SJCRH30 (cell line): ENCODE measurements at regions not wholly inside any gene's neighbourhood (a gene's known extent, or its start where the extent isn't known, plus 50 kb on each side); places are given as distances from the start of the nearest gene placed in this dataset.
A peak's percentile ranks its signal among the peaks of the same experiment; 100 is the strongest.
"Not testable (repeated sequence)": the region's sequence is repeated elsewhere in the genome, so short reads cannot be mapped to it uniquely, and the experiment has no call there.

Experiments
- DNase-seq, 2 experiments: peaks; one replicate each; pipeline ENCODE4 v3.0.0-alpha.2; 2015 to 2020
- H3K27ac ChIP-seq: fragments of 250-450 bp; sonication (Bioruptor Pico); 2 replicates; pipeline ENCODE4 v1.5.1; 2020; ENCODE audit warnings: mild to moderate bottlenecking, moderate library complexity
- H3K27me3 ChIP-seq: fragments of 250-450 bp; sonication (Bioruptor Pico); 2 replicates; pipeline ENCODE4 v1.5.1; 2020; ENCODE audit warnings: mild to moderate bottlenecking, moderate library complexity
- H3K36me3 ChIP-seq: fragments of 250-450 bp; sonication (Bioruptor Pico); 2 replicates; pipeline ENCODE4 v1.5.1; 2020; ENCODE audit warnings: mild to moderate bottlenecking, moderate library complexity
- H3K4me1 ChIP-seq: fragments of 250-450 bp; sonication (Bioruptor Pico); 2 replicates; pipeline ENCODE4 v1.5.1; 2020; ENCODE audit warnings: mild to moderate bottlenecking, moderate library complexity
- H3K4me3 ChIP-seq: fragments of 250-450 bp; sonication (Bioruptor Pico); 2 replicates; pipeline ENCODE4 v1.5.1; 2020; ENCODE audit warnings: mild to moderate bottlenecking, moderate library complexity
- H3K9me3 ChIP-seq: fragments of 250-450 bp; sonication (Bioruptor Pico); replicated peaks from 2 replicates; pipeline ENCODE4 v1.5.1; 2020; ENCODE audit warnings: mild to moderate bottlenecking, moderate library complexity

GRCh38 chr6:157727629-157728182, 95.3 kb upstream of the SNX9 start:
- Histone ChIP-seq H3K27me3 (no peaks in the 10 kb centered on the region), H3K36me3 (no peaks in the 10 kb centered on the region), H3K4me1 (peaks cover 28% of the 10 kb centered on the region), H3K27ac (no peak overlapping the region), H3K4me3 (no peak overlapping the region), H3K9me3 (peaks cover 19% of the 10 kb centered on the region)
- no peak for DNase-seq

- DNase-seq = no peak
- peaks cover 28% of the 10 kb centered on the region for H3K4me1 ChIP-seq
- H3K27ac ChIP-seq = no peak overlapping the region
- H3K4me3 ChIP-seq = no peak overlapping the region
- H3K9me3 ChIP-seq = peaks cover 15% of the 10 kb centered on the region
- no peaks in the 10 kb centered on the region for H3K36me3 ChIP-seq
- no peaks in the 10 kb centered on the region for H3K27me3 ChIP-seq
These were observed 94.7 kb upstream of the SNX9 start for GRCh38 chr6:157728183-157728881.

- Histone ChIP-seq H3K4me1 (peaks cover 3% of the 10 kb centered on the region), H3K36me3 (no peaks in the 10 kb centered on the region), H3K27ac (no peak overlapping the region), H3K9me3 (no peaks in the 10 kb centered on the region; the same call in 1 of the 2 replicates), H3K4me3 (no peak overlapping the region), H3K27me3 (no peaks in the 10 kb centered on the region)
- DNase-seq = no peak
These were observed 91.8 kb upstream of the SNX9 start for GRCh38 chr6:157731221-157731620.

- Histone ChIP-seq H3K27ac (no peak overlapping the region), H3K9me3 (no peaks in the 10 kb centered on the region; the same call in 1 of the 2 replicates), H3K36me3 (no peaks in the 10 kb centered on the region), H3K4me3 (no peak overlapping the region), H3K4me1 (peaks cover 3% of the 10 kb centered on the region; the same call in 1 of the 2 replicates), H3K27me3 (no peaks in the 10 kb centered on the region)
- DNase-seq = peak; percentile 17 to 47
These were observed 91.0 kb upstream of the SNX9 start for GRCh38 chr6:157732007-157732406.

- no peak overlapping the region for H3K27ac ChIP-seq
- H3K9me3 ChIP-seq = peaks cover 1% of the 10 kb centered on the region; the same call in 1 of the 2 replicates
- no peak for DNase-seq
These were observed 90.5 kb upstream of the SNX9 start for GRCh38 chr6:157732416-157733161.

GRCh38 chr6:157736555-157736954, 86.5 kb upstream of the SNX9 start:
- not testable (repeated sequence) for H3K36me3 ChIP-seq, H3K4me1 ChIP-seq, H3K27me3 ChIP-seq, DNase-seq, H3K4me3 ChIP-seq, H3K9me3 ChIP-seq, H3K27ac ChIP-seq

More at GRCh38 chr6:157732416-157733161, 90.5 kb upstream of the SNX9 start:
- Histone ChIP-seq H3K27me3 (no peaks in the 10 kb centered on the region), H3K36me3 (no peaks in the 10 kb centered on the region), H3K4me3 (no peak overlapping the region), H3K4me1 (peaks cover 3% of the 10 kb centered on the region; the same call in 1 of the 2 replicates)

- no peaks in the 10 kb centered on the region for H3K36me3 ChIP-seq
- H3K4me3 ChIP-seq = no peak overlapping the region
- peaks cover 11% of the 10 kb centered on the region; the same call in 1 of the 2 replicates for H3K4me1 ChIP-seq
- H3K27me3 ChIP-seq = no peaks in the 10 kb centered on the region
- DNase-seq = no peak
- 0 out of 2 replicates have a peak, but pooled peaks cover 4% of the 10 kb centered on the region for H3K9me3 ChIP-seq
- H3K27ac ChIP-seq = peak overlapping the region; percentile 30
These were observed 81.6 kb upstream of the SNX9 start for GRCh38 chr6:157741321-157741947.

- DNase-seq = peak; percentile 42 to 62
These were observed 81.0 kb upstream of the SNX9 start for GRCh38 chr6:157741948-157742556.

GRCh38 chr6:157744102-157744601, 78.9 kb upstream of the SNX9 start:
- H3K4me3 ChIP-seq = no peak overlapping the region
- no peaks in the 10 kb centered on the region for H3K36me3 ChIP-seq
- H3K9me3 ChIP-seq = no peaks in the 10 kb centered on the region
- no peak for DNase-seq
- H3K4me1 ChIP-seq = peaks cover 11% of the 10 kb centered on the region; the same call in 1 of the 2 replicates
- H3K27me3 ChIP-seq = no peaks in the 10 kb centered on the region
- H3K27ac ChIP-seq = no peak overlapping the region

More at GRCh38 chr6:157741948-157742556, 81.0 kb upstream of the SNX9 start:
- Histone ChIP-seq H3K4me3 (no peak overlapping the region), H3K36me3 (no peaks in the 10 kb centered on the region), H3K27me3 (no peaks in the 10 kb centered on the region), H3K4me1 (peaks cover 11% of the 10 kb centered on the region; the same call in 1 of the 2 replicates), H3K27ac (peak overlapping the region; percentile 30), H3K9me3 (0 out of 2 replicates have a peak, but pooled peaks cover 4% of the 10 kb centered on the region)

GRCh38 chr6:157746897-157747296, 76.1 kb upstream of the SNX9 start:
- DNase-seq = no peak
- H3K4me1 ChIP-seq = peaks cover 4% of the 10 kb centered on the region; the same call in 1 of the 2 replicates
- H3K4me3 ChIP-seq = no peak overlapping the region
- H3K9me3 ChIP-seq = no peaks in the 10 kb centered on the region; the same call in 1 of the 2 replicates
- H3K27me3 ChIP-seq = no peaks in the 10 kb centered on the region
- no peaks in the 10 kb centered on the region for H3K36me3 ChIP-seq
- H3K27ac ChIP-seq = no peak overlapping the region

- no peaks in the 10 kb centered on the region; the same call in 1 of the 2 replicates for H3K9me3 ChIP-seq
- no peak for DNase-seq
- no peaks in the 10 kb centered on the region for H3K36me3 ChIP-seq
- no peak overlapping the region for H3K27ac ChIP-seq
- no peak overlapping the region for H3K4me3 ChIP-seq
- peaks cover 1% of the 10 kb centered on the region; the same call in 1 of the 2 replicates for H3K4me1 ChIP-seq
- no peaks in the 10 kb centered on the region for H3K27me3 ChIP-seq
These were observed 75.7 kb upstream of the SNX9 start for GRCh38 chr6:157747370-157747769.

- Histone ChIP-seq H3K27ac (no peak overlapping the region), H3K27me3 (no peaks in the 10 kb centered on the region), H3K4me1 (no peaks in the 10 kb centered on the region), H3K4me3 (no peak overlapping the region), H3K36me3 (no peaks in the 10 kb centered on the region), H3K9me3 (no peaks in the 10 kb centered on the region; the same call in none of the 2 replicates)
- DNase-seq = no peak
These were observed 74.0 kb upstream of the SNX9 start for GRCh38 chr6:157748839-157749571.

GRCh38 chr6:157750973-157751372, 72.1 kb upstream of the SNX9 start:
- not testable (repeated sequence) for H3K27ac ChIP-seq, DNase-seq, H3K27me3 ChIP-seq, H3K4me3 ChIP-seq, H3K36me3 ChIP-seq, H3K9me3 ChIP-seq, H3K4me1 ChIP-seq
